DOHH2 (cell line): ENCODE measurements at regions not wholly inside any gene's neighbourhood (a gene's known extent, or its start where the extent isn't known, plus 50 kb on each side); places are given as distances from the start of the nearest gene placed in this dataset.

Experiments
- EZH2phosphoT487 ChIP-seq: fragments of 200-600 bp; sonication (generic); IDR thresholded peaks from 2 replicates; pipeline ENCODE4 v1.6.1; 2017; ENCODE audit warnings: borderline replicate concordance, mild to moderate bottlenecking, antibody characterized with exemption, low read length, moderate library complexity, mixed read lengths
- TF ChIP-seq, protein P1 (sequence below): fragments of 200-600 bp; sonication (generic); IDR thresholded peaks from one replicate; pipeline ENCODE4 v1.5.1; 2014; ENCODE audit warnings: antibody characterized with exemption, mild to moderate bottlenecking, low read depth, low read length; ENCODE audit not compliant: poor library complexity, severe bottlenecking

DNA sequence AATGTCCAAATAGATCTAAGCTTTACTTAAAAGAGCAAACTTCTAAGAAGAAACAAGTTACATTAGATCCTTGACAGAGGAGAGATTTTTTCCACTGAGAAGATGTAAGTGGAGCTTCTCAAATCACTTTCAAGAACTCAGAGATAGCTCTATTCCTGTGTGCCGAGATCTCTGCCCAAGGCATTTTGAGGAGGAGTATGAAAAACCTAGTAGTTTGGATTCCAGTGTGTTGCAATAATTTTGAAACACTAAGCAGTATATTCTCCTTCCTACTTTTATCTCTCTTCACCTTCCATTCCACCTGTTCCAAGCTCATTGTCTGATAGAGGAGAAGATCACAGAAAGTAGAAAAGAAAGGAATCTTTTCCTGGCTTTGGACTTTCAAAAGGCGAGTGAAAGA, 192.0 kb upstream of the TANK start:
- TF ChIP-seq, protein P1, sequence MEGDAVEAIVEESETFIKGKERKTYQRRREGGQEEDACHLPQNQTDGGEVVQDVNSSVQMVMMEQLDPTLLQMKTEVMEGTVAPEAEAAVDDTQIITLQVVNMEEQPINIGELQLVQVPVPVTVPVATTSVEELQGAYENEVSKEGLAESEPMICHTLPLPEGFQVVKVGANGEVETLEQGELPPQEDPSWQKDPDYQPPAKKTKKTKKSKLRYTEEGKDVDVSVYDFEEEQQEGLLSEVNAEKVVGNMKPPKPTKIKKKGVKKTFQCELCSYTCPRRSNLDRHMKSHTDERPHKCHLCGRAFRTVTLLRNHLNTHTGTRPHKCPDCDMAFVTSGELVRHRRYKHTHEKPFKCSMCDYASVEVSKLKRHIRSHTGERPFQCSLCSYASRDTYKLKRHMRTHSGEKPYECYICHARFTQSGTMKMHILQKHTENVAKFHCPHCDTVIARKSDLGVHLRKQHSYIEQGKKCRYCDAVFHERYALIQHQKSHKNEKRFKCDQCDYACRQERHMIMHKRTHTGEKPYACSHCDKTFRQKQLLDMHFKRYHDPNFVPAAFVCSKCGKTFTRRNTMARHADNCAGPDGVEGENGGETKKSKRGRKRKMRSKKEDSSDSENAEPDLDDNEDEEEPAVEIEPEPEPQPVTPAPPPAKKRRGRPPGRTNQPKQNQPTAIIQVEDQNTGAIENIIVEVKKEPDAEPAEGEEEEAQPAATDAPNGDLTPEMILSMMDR, result no peak
- TF ChIP-seq EZH2phosphoT487, result no peak
